GM13977 (cell line): ENCODE measurements at regions not wholly inside any gene's neighbourhood (a gene's known extent, or its start where the extent isn't known, plus 50 kb on each side); places are given as distances from the start of the nearest gene placed in this dataset.

Experiments used
- DNase-seq: peaks from one replicate; pipeline ENCODE4 v3.0.0; 2012; ENCODE audit warnings: low spot score
- in situ Hi-C: fragments of 300-500 bp; cut with MboI; formaldehyde crosslinking; loops from one replicate; pipeline ENCODE4 v1.12.0; 2022; ENCODE audit warnings: low sequenced_read_pairs, low pct_unique_long_range_greater_than_20kb, mixed read lengths, inconsistent platforms; ENCODE audit not compliant: unreplicated experiment
- TF ChIP-seq, protein P1 (sequence below): IDR thresholded peaks from 2 replicates; pipeline ENCODE4 v1.5.1; 2012; ENCODE audit warnings: mild to moderate bottlenecking, control low read depth; ENCODE audit not compliant: insufficient read depth; ENCODE audit errors: extremely low read depth, missing control alignments

DNA sequence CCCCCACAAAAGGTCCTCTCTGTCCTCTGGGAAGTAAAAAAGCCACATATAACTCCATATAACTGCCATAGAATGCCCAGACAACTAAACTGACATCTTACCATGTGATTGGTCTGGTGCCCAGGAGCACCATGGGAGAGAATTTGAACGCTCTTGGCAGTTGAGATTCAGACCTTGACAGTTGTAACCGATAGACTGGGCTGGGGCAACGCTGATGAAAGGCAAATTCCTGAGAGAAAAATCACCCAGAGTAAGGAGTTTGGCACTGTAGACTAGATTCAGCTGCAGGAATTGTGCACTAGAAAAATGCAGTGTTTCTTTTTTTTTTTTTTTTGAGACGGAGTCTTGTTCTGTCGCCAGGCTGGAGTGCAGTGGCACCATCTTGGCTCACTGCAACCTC, 240.5 kb downstream of the SOX2 start:
- no peak for DNase-seq
- in situ Hi-C loops, result no loop called here
- TF ChIP-seq, protein P1, sequence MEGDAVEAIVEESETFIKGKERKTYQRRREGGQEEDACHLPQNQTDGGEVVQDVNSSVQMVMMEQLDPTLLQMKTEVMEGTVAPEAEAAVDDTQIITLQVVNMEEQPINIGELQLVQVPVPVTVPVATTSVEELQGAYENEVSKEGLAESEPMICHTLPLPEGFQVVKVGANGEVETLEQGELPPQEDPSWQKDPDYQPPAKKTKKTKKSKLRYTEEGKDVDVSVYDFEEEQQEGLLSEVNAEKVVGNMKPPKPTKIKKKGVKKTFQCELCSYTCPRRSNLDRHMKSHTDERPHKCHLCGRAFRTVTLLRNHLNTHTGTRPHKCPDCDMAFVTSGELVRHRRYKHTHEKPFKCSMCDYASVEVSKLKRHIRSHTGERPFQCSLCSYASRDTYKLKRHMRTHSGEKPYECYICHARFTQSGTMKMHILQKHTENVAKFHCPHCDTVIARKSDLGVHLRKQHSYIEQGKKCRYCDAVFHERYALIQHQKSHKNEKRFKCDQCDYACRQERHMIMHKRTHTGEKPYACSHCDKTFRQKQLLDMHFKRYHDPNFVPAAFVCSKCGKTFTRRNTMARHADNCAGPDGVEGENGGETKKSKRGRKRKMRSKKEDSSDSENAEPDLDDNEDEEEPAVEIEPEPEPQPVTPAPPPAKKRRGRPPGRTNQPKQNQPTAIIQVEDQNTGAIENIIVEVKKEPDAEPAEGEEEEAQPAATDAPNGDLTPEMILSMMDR, result no peak

DNA sequence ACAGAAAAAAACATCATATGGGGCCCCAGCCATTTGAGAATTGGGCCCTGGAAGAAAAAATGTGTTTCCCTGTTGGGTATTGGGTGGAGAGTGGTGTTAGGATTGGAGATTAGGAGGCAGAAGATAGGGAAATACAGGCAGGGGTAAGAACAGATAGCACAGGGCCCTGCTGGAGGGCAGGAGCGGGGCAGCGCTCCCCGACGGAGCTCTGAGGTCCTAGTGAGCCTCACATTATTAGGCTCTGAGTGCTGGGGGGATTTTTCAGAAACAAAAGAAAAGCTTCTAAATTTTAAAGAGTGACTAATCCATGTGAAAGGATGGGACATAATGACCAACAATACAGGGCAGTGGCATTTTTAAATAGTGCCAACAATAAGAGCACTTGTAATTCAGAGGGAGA, 241.2 kb downstream of the SOX2 start:
- TF ChIP-seq, protein P1, result no peak
- in situ Hi-C loops, result no loop called here
- no peak for DNase-seq

DNA sequence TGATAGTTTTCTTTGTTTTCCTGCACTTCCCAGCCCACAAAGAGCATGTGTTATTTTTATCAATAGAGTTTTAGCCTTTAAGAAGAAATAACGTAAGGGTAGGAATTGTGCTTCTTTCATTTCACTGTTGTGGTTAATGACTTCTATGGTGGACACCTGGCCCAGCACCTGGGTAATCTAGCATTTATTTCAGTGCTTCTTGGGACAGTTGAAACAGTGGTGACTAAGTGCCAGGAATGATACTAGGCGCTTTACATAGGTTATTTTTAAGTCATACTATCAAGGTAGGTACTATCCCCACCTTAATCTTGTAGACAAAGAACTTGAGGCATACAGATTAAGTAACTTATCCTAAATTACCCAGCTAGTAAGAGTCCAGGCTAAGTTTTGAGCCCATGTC, 243.8 kb downstream of the SOX2 start:
- TF ChIP-seq, protein P1, result no peak
- DNase-seq, result no peak
- in situ Hi-C loops, result no loop called here

DNA sequence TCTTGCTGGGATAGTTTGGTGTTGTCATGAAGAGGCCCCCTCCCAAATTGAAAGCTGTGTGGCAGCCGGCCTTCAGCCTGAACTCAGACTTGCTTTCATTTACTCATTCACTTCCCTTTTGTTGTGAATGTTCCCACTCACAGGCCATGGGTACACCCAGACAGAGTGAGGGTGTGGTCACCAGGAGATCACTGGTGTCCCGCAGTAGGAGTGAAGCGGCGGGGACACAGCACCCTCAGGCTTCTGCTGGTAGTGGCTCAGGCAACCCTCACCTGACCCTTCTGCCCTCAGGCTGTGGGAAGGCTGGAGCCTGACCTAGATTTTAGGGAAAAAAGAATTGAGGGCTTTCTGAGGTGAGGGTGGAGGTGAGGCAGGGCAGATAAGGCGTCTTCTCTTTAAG, 244.4 kb downstream of the SOX2 start:
- no peak for DNase-seq
- TF ChIP-seq, protein P1, result no peak
- in situ Hi-C loops, result no loop called here

DNA sequence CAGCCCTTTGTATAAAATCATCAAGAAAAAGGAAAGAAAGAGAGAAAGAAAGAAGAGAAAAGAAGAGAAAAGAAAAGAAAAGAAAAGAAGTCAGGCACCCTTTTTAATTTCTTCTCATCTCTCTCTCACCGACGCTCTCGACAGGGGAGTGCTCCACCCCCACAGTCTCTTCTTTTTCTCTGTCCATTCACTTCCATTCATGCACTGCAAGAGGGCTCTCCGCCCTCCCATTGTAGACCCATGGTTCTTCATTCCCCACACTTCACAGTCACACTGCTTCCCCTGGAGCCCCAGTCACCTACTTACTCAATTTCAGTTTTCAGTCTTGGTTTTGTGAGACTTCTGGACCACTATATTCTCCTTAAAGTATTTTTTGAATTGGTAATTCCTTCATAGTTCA, 254.7 kb downstream of the SOX2 start:
- TF ChIP-seq, protein P1, result no peak
- no peak for DNase-seq
- in situ Hi-C loops, result no loop called here

DNA sequence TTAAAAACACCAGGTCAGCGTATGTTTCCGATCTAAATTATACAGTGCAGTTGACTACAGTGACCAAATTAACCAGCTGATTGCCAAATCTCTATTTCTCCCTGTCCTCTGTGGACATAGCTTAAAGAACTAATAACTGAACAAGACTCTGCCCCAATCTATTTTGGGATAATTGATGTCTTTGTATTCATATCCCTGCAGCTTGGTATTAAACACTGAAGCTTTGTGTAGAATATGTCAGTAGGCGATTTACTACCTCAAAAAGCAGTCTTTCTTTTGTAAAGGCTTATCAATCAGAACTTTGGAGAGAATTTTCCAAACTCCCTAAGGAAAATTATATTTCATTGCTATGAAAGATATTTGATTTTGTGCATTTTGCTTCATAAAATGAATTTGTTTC, 258.2 kb downstream of the SOX2 start:
- DNase-seq, result no peak
- in situ Hi-C loops, result no loop called here
- TF ChIP-seq, protein P1, result no peak

DNA sequence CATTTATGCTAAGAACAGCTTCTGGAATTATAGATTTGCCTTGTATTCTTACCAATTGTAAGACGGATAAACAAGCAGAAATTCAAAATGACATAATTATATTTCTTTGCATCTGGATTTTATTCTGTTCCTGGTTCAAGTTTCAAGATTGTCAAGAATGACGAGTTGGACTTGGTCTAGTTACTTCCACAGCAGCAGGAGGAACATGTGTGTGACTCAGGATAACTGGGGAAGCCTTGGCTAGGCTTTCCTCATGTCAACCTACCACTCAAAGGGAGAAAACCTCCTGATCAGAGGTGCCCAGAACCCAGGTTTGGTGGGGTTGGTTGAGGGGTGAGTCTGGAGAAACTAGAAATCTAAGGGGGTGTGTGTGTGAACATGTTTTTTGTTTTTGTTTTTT, 259.7 kb downstream of the SOX2 start:
- no peak for DNase-seq
- TF ChIP-seq, protein P1, result no peak
- in situ Hi-C loops, result no loop called here
